ENCODE measurements at regions not wholly inside any gene's neighbourhood (a gene's known extent, or its start where the extent isn't known, plus 50 kb on each side); places are given as distances from the start of the nearest gene placed in this dataset.

DNA sequence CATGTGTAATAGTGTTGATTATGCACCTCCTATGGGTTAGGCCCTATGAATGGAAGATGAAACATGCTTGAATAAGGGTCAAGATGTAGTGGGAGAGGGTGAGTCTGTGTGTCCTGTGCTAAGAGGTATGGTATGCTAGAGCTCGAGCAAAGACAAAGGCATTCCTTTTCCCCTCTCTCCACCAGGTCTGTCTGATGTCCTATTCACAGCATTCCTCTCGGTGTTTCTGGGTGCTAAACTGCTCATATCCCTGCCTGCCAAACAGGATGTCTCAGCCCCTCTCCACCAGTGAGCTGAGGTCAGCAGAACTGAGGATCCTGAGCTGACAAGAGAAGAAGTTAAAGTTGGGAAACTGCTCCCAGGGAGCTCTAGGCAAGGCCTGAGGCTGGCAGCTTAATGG lies 344.9 kb downstream of the TSN start:
- Histone ChIP-seq H3K9me3 (no peaks in the 10 kb centered on the region), H3K4me3 (no peak overlapping the region), H3K27me3 (no peaks in the 10 kb centered on the region), H3K36me3 (no peaks in the 10 kb centered on the region), H3K27ac (no peak overlapping the region), H3K4me1 (ENCODE audit: insufficient read depth) (no peaks in the 10 kb centered on the region)
- intact Hi-C loops (cut with DNase I): no loop called here
- TF ChIP-seq EP300 (IDR thresholded peaks at IDR 0.05): no peak
- TF ChIP-seq POLR2A (IDR thresholded peaks at IDR 0.05): no peak
- DNase-seq: no peak
- WGBS, 3 donors: 52 to 72% (median 67%) methylated on average over 2 of the region's 2 CpGs

DNA sequence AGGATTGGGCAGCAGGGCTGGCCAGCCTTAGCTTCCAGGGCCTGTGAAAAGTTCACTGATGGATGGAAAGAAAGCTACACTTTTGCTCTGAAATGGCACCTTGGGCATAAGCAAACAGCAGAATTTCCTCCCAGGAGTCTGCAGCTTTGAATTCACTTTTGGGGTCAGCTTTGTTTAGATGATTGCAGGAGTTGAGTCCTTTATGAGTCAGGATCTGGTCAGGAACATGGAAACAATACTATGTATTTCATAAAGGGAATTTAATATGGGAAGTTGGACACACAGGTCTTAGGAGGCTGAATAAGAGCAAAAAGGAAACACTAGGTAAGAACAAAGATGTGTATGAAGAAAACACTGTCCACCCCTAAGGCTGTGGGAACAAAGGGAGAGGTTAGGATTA lies 345.3 kb downstream of the TSN start:
- H3K4me3 ChIP-seq: no peak overlapping the region
- no peaks in the 10 kb centered on the region for H3K9me3 ChIP-seq
- TF ChIP-seq, protein P1, sequence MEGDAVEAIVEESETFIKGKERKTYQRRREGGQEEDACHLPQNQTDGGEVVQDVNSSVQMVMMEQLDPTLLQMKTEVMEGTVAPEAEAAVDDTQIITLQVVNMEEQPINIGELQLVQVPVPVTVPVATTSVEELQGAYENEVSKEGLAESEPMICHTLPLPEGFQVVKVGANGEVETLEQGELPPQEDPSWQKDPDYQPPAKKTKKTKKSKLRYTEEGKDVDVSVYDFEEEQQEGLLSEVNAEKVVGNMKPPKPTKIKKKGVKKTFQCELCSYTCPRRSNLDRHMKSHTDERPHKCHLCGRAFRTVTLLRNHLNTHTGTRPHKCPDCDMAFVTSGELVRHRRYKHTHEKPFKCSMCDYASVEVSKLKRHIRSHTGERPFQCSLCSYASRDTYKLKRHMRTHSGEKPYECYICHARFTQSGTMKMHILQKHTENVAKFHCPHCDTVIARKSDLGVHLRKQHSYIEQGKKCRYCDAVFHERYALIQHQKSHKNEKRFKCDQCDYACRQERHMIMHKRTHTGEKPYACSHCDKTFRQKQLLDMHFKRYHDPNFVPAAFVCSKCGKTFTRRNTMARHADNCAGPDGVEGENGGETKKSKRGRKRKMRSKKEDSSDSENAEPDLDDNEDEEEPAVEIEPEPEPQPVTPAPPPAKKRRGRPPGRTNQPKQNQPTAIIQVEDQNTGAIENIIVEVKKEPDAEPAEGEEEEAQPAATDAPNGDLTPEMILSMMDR (IDR thresholded peaks at IDR 0.05): no peak
- TF ChIP-seq POLR2A (IDR thresholded peaks at IDR 0.05): no peak
- no peak for TF ChIP-seq EP300 (IDR thresholded peaks at IDR 0.05)
- no peaks in the 10 kb centered on the region for H3K27me3 ChIP-seq
- no peak overlapping the region for H3K27ac ChIP-seq
- H3K4me1 ChIP-seq (ENCODE audit: insufficient read depth): no peaks in the 10 kb centered on the region
- intact Hi-C loops (cut with DNase I): no loop called here
- no peaks in the 10 kb centered on the region for H3K36me3 ChIP-seq
- no peak for DNase-seq

DNA sequence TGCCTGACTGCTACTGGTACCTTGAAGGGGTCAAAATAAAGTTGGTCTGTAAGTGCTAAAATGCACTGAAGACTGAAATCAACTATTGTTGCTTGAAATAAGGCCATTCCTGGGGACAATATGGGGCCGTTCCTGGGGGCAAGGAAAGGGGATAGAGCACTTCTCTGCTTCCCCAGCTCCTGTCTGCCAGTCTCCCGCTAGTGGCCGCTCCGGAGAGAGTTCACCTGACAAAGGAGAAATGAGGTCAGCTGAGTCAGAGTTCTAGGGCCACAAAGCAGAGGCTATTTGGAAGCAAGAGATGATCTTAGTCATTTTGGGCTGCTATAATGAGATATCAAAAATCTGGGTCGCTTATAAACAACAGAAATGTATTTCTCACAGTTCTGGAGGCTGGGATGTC lies 345.9 kb downstream of the TSN start:
- H3K27ac ChIP-seq: no peak overlapping the region
- H3K9me3 ChIP-seq: no peaks in the 10 kb centered on the region
- TF ChIP-seq EP300 (IDR thresholded peaks at IDR 0.05): no peak
- no peak for DNase-seq
- intact Hi-C loops (cut with DNase I): no loop called here
- H3K4me1 ChIP-seq (ENCODE audit: insufficient read depth): no peaks in the 10 kb centered on the region
- H3K4me3 ChIP-seq: no peak overlapping the region
- 78 to 87% (median 79%) methylated on average over 5 of the region's 5 CpGs for WGBS, 3 donors
- H3K36me3 ChIP-seq: no peaks in the 10 kb centered on the region
- H3K27me3 ChIP-seq: no peaks in the 10 kb centered on the region

DNA sequence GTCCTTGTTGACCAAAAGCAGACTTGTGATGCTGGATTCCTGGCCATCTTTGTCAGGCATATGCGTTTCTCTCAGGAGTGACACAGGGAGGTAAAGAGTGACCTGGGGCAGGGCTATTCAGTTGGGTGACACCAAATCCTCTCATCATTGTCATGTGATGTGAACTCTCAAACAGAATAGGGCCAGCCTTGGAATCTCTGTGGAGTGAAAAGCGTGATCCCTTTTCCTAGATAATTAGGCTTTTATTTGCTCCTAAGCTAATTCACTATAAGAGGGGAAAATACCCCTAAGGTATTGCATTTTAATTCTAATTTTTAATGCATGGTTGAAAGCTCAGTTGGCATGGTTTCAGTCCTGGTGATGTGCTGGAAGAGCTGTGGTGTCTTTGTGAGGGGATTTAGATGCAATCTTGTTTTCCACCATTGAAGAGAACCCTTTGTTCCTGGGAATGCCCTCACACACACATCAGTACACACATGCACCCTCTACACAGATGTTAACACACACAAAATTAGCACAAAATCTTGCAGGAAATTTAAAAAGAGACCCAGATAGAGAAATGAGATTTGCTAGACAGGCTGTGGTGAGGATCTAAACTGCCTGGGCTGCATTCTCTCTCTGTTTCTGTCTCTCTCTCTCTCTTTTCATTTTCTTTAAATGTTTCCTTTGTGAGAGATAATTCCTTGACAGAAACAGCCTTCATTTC lies 349.9 kb downstream of the TSN start:
- intact Hi-C loops (cut with DNase I): no loop called here
- Histone ChIP-seq H3K9me3 (no peaks in the 10 kb centered on the region), H3K36me3 (no peaks in the 10 kb centered on the region), H3K4me1 (ENCODE audit: insufficient read depth) (no peaks in the 10 kb centered on the region), H3K27ac (no peak overlapping the region), H3K27me3 (no peaks in the 10 kb centered on the region), H3K4me3 (no peak overlapping the region)
- whole genome bisulfite sequencing, 3 donors: 83 to 98% (median 98%) methylated on average over 2 of the region's 2 CpGs
- TF ChIP-seq EP300 (IDR thresholded peaks at IDR 0.05): no peak
- no peak for TF ChIP-seq POLR2A (IDR thresholded peaks at IDR 0.05)
- TF ChIP-seq, protein P1 (IDR thresholded peaks at IDR 0.05): no peak
- DNase-seq: no peak

DNA sequence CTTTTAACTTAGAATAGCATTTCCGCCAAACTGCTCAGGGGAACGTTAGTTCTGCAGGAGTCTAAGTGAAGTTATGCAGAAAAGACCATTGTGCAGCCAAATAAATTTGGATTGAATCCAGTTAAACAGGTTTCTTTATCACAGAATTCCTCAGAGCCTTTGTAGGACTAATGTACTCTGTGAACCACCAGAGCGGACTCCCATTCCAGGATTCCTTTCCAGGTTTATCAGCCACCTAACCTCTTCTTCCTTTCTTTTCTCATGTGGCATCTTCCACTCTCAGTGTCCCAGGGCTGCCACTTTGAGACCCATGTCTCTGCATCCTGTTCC lies 350.4 kb downstream of the TSN start:
- TF ChIP-seq, protein P1 (IDR thresholded peaks at IDR 0.05): no peak
- TF ChIP-seq POLR2A (IDR thresholded peaks at IDR 0.05): no peak
- TF ChIP-seq EP300 (IDR thresholded peaks at IDR 0.05): no peak

More for the DNA sequence above, 350.4 kb downstream of the TSN start:
- H3K27me3 ChIP-seq: no peaks in the 10 kb centered on the region
- intact Hi-C loops (cut with DNase I): no loop called here
- DNase-seq: no peak
- no peaks in the 10 kb centered on the region for H3K4me1 ChIP-seq (ENCODE audit: insufficient read depth)
- H3K4me3 ChIP-seq: no peak overlapping the region
- H3K27ac ChIP-seq: no peak overlapping the region
- no peaks in the 10 kb centered on the region for H3K36me3 ChIP-seq
- WGBS, 3 donors: 18 to 32% (median 23%) methylated on average over 3 of the region's 3 CpGs
- no peaks in the 10 kb centered on the region for H3K9me3 ChIP-seq

Data from ovary (tissue), 7 donors.